HG02763 (cell line): ENCODE measurements at regions not wholly inside any gene's neighbourhood (a gene's known extent, or its start where the extent isn't known, plus 50 kb on each side); places are given as distances from the start of the nearest gene placed in this dataset.

Experiments
- ATAC-seq: cut with Tn5 transposase; IDR thresholded peaks from one replicate; pipeline ENCODE4 v1.9.1; 2021; ENCODE audit warnings: mild to moderate bottlenecking, moderate library complexity; ENCODE audit not compliant: unreplicated experiment

GRCh38 chr4:125155251-125155650 lies 159.5 kb upstream of the FAT4 start:
- no peak for ATAC-seq

- ATAC-seq = no peak
Observed at GRCh38 chr4:125140966-125141495, 173.7 kb upstream of the FAT4 start.

GRCh38 chr4:125135652-125136051 lies 179.1 kb upstream of the FAT4 start:
- no peak for ATAC-seq

- ATAC-seq = no peak
Observed at GRCh38 chr4:125132729-125133128, 182.0 kb upstream of the FAT4 start.

GRCh38 chr4:125131891-125132680 lies 182.7 kb upstream of the FAT4 start:
- ATAC-seq = no peak

GRCh38 chr4:125125276-125125675 lies 189.5 kb upstream of the FAT4 start:
- no peak for ATAC-seq

- ATAC-seq = no peak
Observed at GRCh38 chr4:125123570-125124109, 191.1 kb upstream of the FAT4 start.

GRCh38 chr4:125121581-125121980 lies 193.2 kb upstream of the FAT4 start:
- ATAC-seq = no peak

- no peak for ATAC-seq
Observed at GRCh38 chr4:125116431-125116830, 198.3 kb upstream of the FAT4 start.

- no peak for ATAC-seq
Observed at GRCh38 chr4:125115941-125116340, 198.8 kb upstream of the FAT4 start.

- no peak for ATAC-seq
Observed at GRCh38 chr4:125115476-125115875, 199.3 kb upstream of the FAT4 start.

- ATAC-seq = no peak
Observed at GRCh38 chr4:125112536-125112935, 202.2 kb upstream of the FAT4 start.

- no peak for ATAC-seq
Observed at GRCh38 chr4:125111323-125111722, 203.4 kb upstream of the FAT4 start.

GRCh38 chr4:125105561-125105960 lies 209.2 kb upstream of the FAT4 start:
- ATAC-seq = no peak

GRCh38 chr4:125104616-125105015 lies 210.1 kb upstream of the FAT4 start:
- no peak for ATAC-seq

GRCh38 chr4:125101719-125102118 lies 213.0 kb upstream of the FAT4 start:
- no peak for ATAC-seq

GRCh38 chr4:125097729-125098128 lies 217.0 kb upstream of the FAT4 start:
- ATAC-seq = no peak

GRCh38 chr4:125096662-125097061 lies 218.1 kb upstream of the FAT4 start:
- no peak for ATAC-seq

GRCh38 chr4:125091541-125091940 lies 223.2 kb upstream of the FAT4 start:
- ATAC-seq = no peak

GRCh38 chr4:125091101-125091500 lies 223.7 kb upstream of the FAT4 start:
- no peak for ATAC-seq

GRCh38 chr4:125084608-125085007 lies 230.1 kb upstream of the FAT4 start:
- no peak for ATAC-seq

GRCh38 chr4:125082729-125083417 lies 231.9 kb upstream of the FAT4 start:
- no peak for ATAC-seq
